Aorta (tissue), 5 donors: ENCODE measurements at regions not wholly inside any gene's neighbourhood (a gene's known extent, or its start where the extent isn't known, plus 50 kb on each side); places are given as distances from the start of the nearest gene placed in this dataset.

Experiments used
- ATAC-seq: fragments of 200-7000 bp; cut with Tn5 transposase; one replicate; pipeline ENCODE4 v1.9.1; 2022; ENCODE audit warnings: moderate library complexity; ENCODE audit not compliant: low FRiP score
- DNase-seq, 2 donors: peaks; one replicate each; pipeline ENCODE4 v3.0.0-alpha.2; 2020
- H3K27ac ChIP-seq, 2 donors: one replicate each; pipeline ENCODE4 v1.5.1; 2013; ENCODE audit warnings: low read length in 2 of 2, mild to moderate bottlenecking in 2 of 2, moderate library complexity in 2 of 2, control low read depth in 1 of 2, inconsistent platforms in 1 of 2, low read depth in 1 of 2
- H3K27me3 ChIP-seq, 2 donors: one replicate each; pipeline ENCODE4 v1.6.1; 2013; ENCODE audit warnings: control low read depth in 1 of 2, low read length in 1 of 2, mild to moderate bottlenecking in 1 of 2, moderate library complexity in 1 of 2; ENCODE audit not compliant: insufficient read depth in 2 of 2, control insufficient read depth in 1 of 2
- H3K36me3 ChIP-seq, 2 donors: one replicate each; pipeline ENCODE4 v1.6.1; 2013; ENCODE audit warnings: control low read depth in 1 of 2, low read length in 1 of 2, mild to moderate bottlenecking in 1 of 2; ENCODE audit not compliant: insufficient read depth in 2 of 2, control insufficient read depth in 1 of 2
- H3K4me1 ChIP-seq, 2 donors: one replicate each; pipeline ENCODE4 v1.6.1; 2013; ENCODE audit warnings: low read length in 2 of 2, control low read depth in 1 of 2, mild to moderate bottlenecking in 1 of 2, moderate library complexity in 1 of 2; ENCODE audit not compliant: insufficient read depth in 2 of 2, control insufficient read depth in 1 of 2
- H3K4me3 ChIP-seq, 2 donors: one replicate each; pipeline ENCODE4 v1.5.1; 2013; ENCODE audit warnings: low read length in 2 of 2, control low read depth in 1 of 2, mild to moderate bottlenecking in 1 of 2
- H3K9me3 ChIP-seq: one replicate; pipeline ENCODE4 v1.6.1; 2013; ENCODE audit warnings: mild to moderate bottlenecking, low read length; ENCODE audit not compliant: control insufficient read depth
- WGBS, 2 donors: extraction: QIAGEN DNeasy Blood & Tissue Kit; methylation state at CpG; one replicate each; pipeline ENCODE4 v1.1.7; 2013; 5-methylcytosine and 5-hydroxymethylcytosine counted together
- intact Hi-C, 2 donors: fragments of 100-400 bp; cut with DNase I; formaldehyde crosslinking; loops; one replicate each; pipeline versions ENCODE4 v1.14.2 to v1.15.0; 2022
- donor health status: healthy with polysubstance abuse.
- donor health status: Bipolar disorder and iron deficiency.
- donor health status: DM: no; HTN: no; CAD: no.
- donor health status: DM: no; HTN: no; CAD: no.
- donor health status: DM: yes; HTN: yes; CAD: no.

DNA sequence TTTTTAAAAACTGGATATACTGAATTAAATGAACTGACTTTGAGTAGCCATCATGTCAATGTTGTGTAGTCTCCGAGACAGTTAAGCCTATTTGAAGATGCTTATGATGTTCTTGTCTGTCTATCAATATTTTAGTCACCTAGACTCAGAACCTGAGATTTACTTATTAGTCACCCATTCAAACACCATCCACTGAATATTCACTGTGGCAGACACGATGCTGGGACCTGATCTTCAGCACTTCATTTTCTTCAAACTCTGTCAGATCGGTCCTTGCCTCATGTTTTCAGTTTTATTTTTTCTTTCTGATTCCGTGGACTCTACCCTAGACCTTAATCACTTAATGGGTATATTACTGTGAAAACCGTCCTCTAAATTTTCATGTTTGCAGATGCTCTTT lies 123.7 kb upstream of the MCHR2 start:
- 90 to 92% methylated on average over 5 of the region's 5 CpGs for WGBS, 2 donors
- Histone ChIP-seq H3K4me1 (no peaks in the 10 kb centered on the region), H3K4me3 (no peak overlapping the region), H3K9me3 (no peaks in the 10 kb centered on the region), H3K27ac (no peak overlapping the region), H3K27me3 (no peaks in the 10 kb centered on the region), H3K36me3 (no peaks in the 10 kb centered on the region)
- intact Hi-C loops: loop anchor here (2.0 to 5.0 kb wide), 2 partner anchors 361 to 545 kb away; no protein-coding TSS in a partner anchor
- DNase-seq (no peak), ATAC-seq (no peak)

- 17 to 18% methylated on average over 4 of the region's 4 CpGs for WGBS, 2 donors
- Histone ChIP-seq H3K27me3 (no peaks in the 10 kb centered on the region), H3K9me3 (no peaks in the 10 kb centered on the region), H3K27ac (no peak overlapping the region), H3K4me1 (no peaks in the 10 kb centered on the region), H3K4me3 (no peak overlapping the region), H3K36me3 (no peaks in the 10 kb centered on the region)
- ATAC-seq (no peak), DNase-seq (no peak)
- intact Hi-C loops: loop anchor here (1.0 to 5.0 kb wide), 3 partner anchors 362 to 546 kb away; no protein-coding TSS in a partner anchor
Observed at GRCh38 chr6:100116411-100117194, 122.6 kb upstream of the MCHR2 start.

- no peak overlapping the region for H3K4me3 ChIP-seq
- DNase-seq (no peak), ATAC-seq (no peak)
- no peaks in the 10 kb centered on the region for H3K9me3 ChIP-seq
- H3K4me1 ChIP-seq: no peaks in the 10 kb centered on the region
- H3K36me3 ChIP-seq: no peaks in the 10 kb centered on the region
- WGBS, 2 donors: 76 to 85% methylated on average over 1 of the region's 1 CpG
- no peaks in the 10 kb centered on the region for H3K27me3 ChIP-seq
- no peak overlapping the region for H3K27ac ChIP-seq
- intact Hi-C loops: loop anchor here (1.0 to 5.0 kb wide), 3 partner anchors 363 to 547 kb away; no protein-coding TSS in a partner anchor
Observed at GRCh38 chr6:100115407-100116101, 121.5 kb upstream of the MCHR2 start.

- H3K4me1 ChIP-seq: no peaks in the 10 kb centered on the region
- ATAC-seq: no peak
- DNase-seq: no peak
- H3K27me3 ChIP-seq: no peaks in the 10 kb centered on the region
- no peaks in the 10 kb centered on the region for H3K36me3 ChIP-seq
- intact Hi-C loops: no loop called here
- no peak overlapping the region for H3K27ac ChIP-seq
- no peaks in the 10 kb centered on the region for H3K9me3 ChIP-seq
- no peak overlapping the region for H3K4me3 ChIP-seq
- WGBS, 2 donors: 30 to 34% methylated on average over 8 of the region's 8 CpGs
Observed at GRCh38 chr6:100112855-100113508, 119.0 kb upstream of the MCHR2 start.

DNA sequence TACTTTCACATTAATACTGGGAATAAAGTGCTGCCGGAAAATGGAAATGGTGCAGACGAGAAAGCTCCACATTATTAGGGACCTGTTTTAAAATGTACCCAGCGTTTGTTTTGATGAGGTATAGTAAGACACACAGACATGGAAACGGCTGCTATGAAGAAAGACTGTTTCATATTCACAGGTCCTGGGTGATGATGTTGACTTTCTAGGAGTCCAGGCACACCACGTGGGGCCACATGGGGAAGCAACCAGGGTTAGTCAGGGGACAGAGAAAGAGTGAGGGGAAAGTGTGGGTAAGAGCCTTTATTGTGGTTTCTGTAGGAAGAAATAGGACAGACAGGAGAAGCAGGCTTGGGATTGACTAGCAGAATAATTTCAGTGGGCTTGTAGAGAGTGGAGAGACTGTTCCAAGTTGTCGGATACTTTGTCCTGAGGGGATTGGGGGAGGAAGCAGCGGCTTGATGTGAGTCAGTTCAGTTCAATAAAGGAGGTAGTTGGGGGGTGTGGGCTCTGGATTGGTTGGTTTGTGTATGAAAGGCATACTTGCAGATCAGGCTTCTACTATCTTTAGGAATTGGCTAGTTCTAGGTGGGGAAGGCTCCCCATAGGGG lies 112.0 kb upstream of the MCHR2 start:
- Histone ChIP-seq H3K4me3 (no peak overlapping the region), H3K9me3 (no peaks in the 10 kb centered on the region), H3K27me3 (no peaks in the 10 kb centered on the region), H3K36me3 (no peaks in the 10 kb centered on the region), H3K27ac (no peak overlapping the region), H3K4me1 (no peaks in the 10 kb centered on the region)
- WGBS, 2 donors: 43 to 51% methylated on average over 7 of the region's 7 CpGs
- intact Hi-C loops: no loop called here
- DNase-seq (no peak), ATAC-seq (no peak)

GRCh38 chr6:100105138-100105537 lies 111.1 kb upstream of the MCHR2 start:
- Histone ChIP-seq H3K36me3 (no peaks in the 10 kb centered on the region), H3K4me3 (no peak overlapping the region), H3K27me3 (no peaks in the 10 kb centered on the region), H3K27ac (no peak overlapping the region), H3K4me1 (no peaks in the 10 kb centered on the region), H3K9me3 (no peaks in the 10 kb centered on the region)
- ATAC-seq (no peak), DNase-seq (no peak)
- WGBS, 2 donors: 70% methylated on average over 3 of the region's 3 CpGs
- intact Hi-C loops: no loop called here

- no peak overlapping the region for H3K27ac ChIP-seq
- intact Hi-C loops: no loop called here
- no peaks in the 10 kb centered on the region for H3K9me3 ChIP-seq
- H3K4me3 ChIP-seq: no peak overlapping the region
- H3K36me3 ChIP-seq: no peaks in the 10 kb centered on the region
- ATAC-seq (no peak), DNase-seq (no peak)
- no peaks in the 10 kb centered on the region for H3K27me3 ChIP-seq
- no peaks in the 10 kb centered on the region for H3K4me1 ChIP-seq
- WGBS, 2 donors: 83 to 89% methylated on average over 2 of the region's 2 CpGs
Observed at GRCh38 chr6:100103931-100104330, 109.9 kb upstream of the MCHR2 start.

DNA sequence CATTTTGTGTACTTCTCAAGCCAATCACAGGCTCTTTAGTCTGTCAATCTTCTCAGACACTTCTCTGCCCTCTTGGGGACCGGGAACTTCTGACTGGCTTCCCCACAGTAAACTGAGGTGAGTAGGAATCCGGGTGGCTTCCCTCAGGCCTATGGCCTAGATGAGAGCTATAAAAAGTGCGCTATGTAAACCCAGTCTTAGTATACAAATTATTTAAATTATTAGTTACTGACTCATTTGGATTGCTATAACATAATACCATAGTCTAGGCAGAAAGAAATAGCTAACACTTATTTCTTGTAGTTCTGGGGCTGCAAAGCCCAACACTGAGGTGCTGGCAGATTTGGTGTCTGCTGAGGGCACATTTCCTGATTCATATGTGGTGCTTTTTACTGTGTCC lies 109.2 kb upstream of the MCHR2 start:
- H3K4me3 ChIP-seq: no peak overlapping the region
- no peaks in the 10 kb centered on the region for H3K9me3 ChIP-seq
- H3K4me1 ChIP-seq: no peaks in the 10 kb centered on the region
- 82 to 87% methylated on average over 3 of the region's 3 CpGs for WGBS, 2 donors
- no peak overlapping the region for H3K27ac ChIP-seq
- intact Hi-C loops: no loop called here
- H3K27me3 ChIP-seq: no peaks in the 10 kb centered on the region
- DNase-seq: no peak
- H3K36me3 ChIP-seq: no peaks in the 10 kb centered on the region
- ATAC-seq: no peak
